K562 (cell line): ENCODE measurements at regions not wholly inside any gene's neighbourhood (a gene's known extent, or its start where the extent isn't known, plus 50 kb on each side); places are given as distances from the start of the nearest gene placed in this dataset.

Experiments used
- ATAC-seq: fragments of 200-7000 bp; cut with Tn5 transposase; 3 replicates; pipeline ENCODE4 v1.9.1; 2020; ENCODE audit warnings: moderate library complexity
- BruUV-seq: library from RNA; stranded (reverse); fragments of 400-500 nt; replicated peaks from 2 replicates; lab custom pipeline; 2021; lab: Mats Ljungman, UMichigan
- CTCF ChIA-PET: fragments of 300-600 bp; formaldehyde crosslinking; extraction: SDS; loops from one replicate; lab custom pipeline; 2021; ENCODE audit warnings: low intra/inter-chr PET ratio; lab: Yijun Ruan, JAX
- POLR2A ChIA-PET: fragments of 300-600, 350-650 bp; sonication (Branson Sonifier 250); formaldehyde crosslinking; extraction: SDS; loops from one replicate; lab custom pipeline; 2021; ENCODE audit warnings: antibody characterized with exemption, inconsistent platforms; lab: Yijun Ruan, JAX
- DNase-seq, 4 experiments: peaks; one replicate each; pipeline versions ENCODE4 v3.0.0 to v3.0.0-alpha.2; 2011 to 2018; ENCODE audit warnings: low spot score in 3 of 4, mixed read lengths in 3 of 4; ENCODE audit errors: extremely low read depth in 1 of 4
- FAIRE-seq: peaks from 2 replicates; lab custom pipeline; 2011; peaks lifted over from hg19 to GRCh38; lab: Jason Lieb, UNC
- H2AFZ ChIP-seq: 2 replicates; pipeline ENCODE4 v1.6.0; 2011; ENCODE audit warnings: low read depth, low read length, control low read depth, inconsistent platforms
- H3K27ac ChIP-seq: fragments of 200-600 bp; 3 replicates; pipeline ENCODE4 v1.8.0; 2011; ENCODE audit warnings: low read depth, mild to moderate bottlenecking, control low read depth, inconsistent platforms, low read length, moderate library complexity, mixed read lengths; ENCODE audit errors: extremely low read depth
- H3K27me3 ChIP-seq, 2 experiments: fragments of 300-600 bp in 1 of 2; 2 replicates in 1 of 2; 3 replicates in 1 of 2; pipeline versions ENCODE4 v1.6.0 to v1.8.0; 2011; ENCODE audit warnings: inconsistent platforms in 2 of 2, low read length in 2 of 2, mild to moderate bottlenecking in 1 of 2, mixed read lengths in 1 of 2, moderate library complexity in 1 of 2; ENCODE audit not compliant: control insufficient read depth in 2 of 2, insufficient read depth in 2 of 2
- H3K36me3 ChIP-seq: fragments of 300-600 bp; 3 replicates; pipeline ENCODE4 v1.8.0; 2011; ENCODE audit warnings: mild to moderate bottlenecking, low read length, inconsistent platforms; ENCODE audit not compliant: control insufficient read depth, insufficient read depth
- H3K4me1 ChIP-seq, 2 experiments: fragments of 200-600 bp in 1 of 2; replicated peaks in 1 of 2; 2 replicates in 1 of 2; 3 replicates in 1 of 2; pipeline versions ENCODE4 v1.5.1 to v1.8.0; 2011; ENCODE audit warnings: inconsistent platforms in 2 of 2, low read length in 2 of 2, mild to moderate bottlenecking in 1 of 2, mixed read lengths in 1 of 2, moderate library complexity in 1 of 2; ENCODE audit not compliant: control insufficient read depth in 2 of 2, insufficient read depth in 2 of 2
- H3K4me2 ChIP-seq: 2 replicates; pipeline ENCODE4 v1.6.1; 2011; ENCODE audit warnings: low read length, control low read depth, inconsistent platforms, mixed read lengths; ENCODE audit not compliant: insufficient read depth
- H3K4me3 ChIP-seq: fragments of 200-600 bp; sonication (generic), shearing (Covaris generic); 2 replicates; pipeline ENCODE4 v1.5.1; 2016; ENCODE audit warnings: control low read depth, inconsistent platforms
- H3K79me2 ChIP-seq: fragments of 200-600 bp; 3 replicates; pipeline ENCODE4 v1.8.0; 2011; ENCODE audit warnings: low read length, inconsistent platforms; ENCODE audit not compliant: control insufficient read depth, insufficient read depth
- H3K9ac ChIP-seq, 2 experiments: 2 replicates each; pipeline versions ENCODE4 v1.6.0 to v1.6.1; 2011; ENCODE audit warnings: low read depth in 2 of 2, low read length in 2 of 2, control low read depth in 1 of 2, inconsistent platforms in 1 of 2, mild to moderate bottlenecking in 1 of 2, mixed read lengths in 1 of 2; ENCODE audit not compliant: insufficient read depth in 1 of 2
- H3K9me1 ChIP-seq: one replicate; pipeline ENCODE4 v1.6.0; 2011; ENCODE audit warnings: inconsistent platforms, mild to moderate bottlenecking, low read length, moderate library complexity; ENCODE audit not compliant: control insufficient read depth, insufficient read depth
- H3K9me3 ChIP-seq: replicated peaks from 2 replicates; pipeline ENCODE4 v1.5.1; 2011; ENCODE audit warnings: low read depth, low read length, inconsistent platforms; ENCODE audit not compliant: control insufficient read depth, insufficient read depth
- H4K20me1 ChIP-seq: replicated peaks from 2 replicates; pipeline ENCODE4 v1.6.1; 2011; ENCODE audit warnings: low read length, inconsistent platforms, mixed read lengths; ENCODE audit not compliant: control insufficient read depth, insufficient read depth
- BDP1 ChIP-seq: IDR thresholded peaks from 3 replicates; pipeline ENCODE4 v1.6.1; 2011; ENCODE audit not compliant: insufficient read length, insufficient read depth
- FOSL1 ChIP-seq: fragments of 200-800 bp; sonication (Bioruptor generic); conservative IDR thresholded peaks from 2 replicates; pipeline ENCODE4 v1.6.1; 2016; ENCODE audit warnings: missing genetic modification characterization, missing compliant biosample characterization
- HDAC1 ChIP-seq, 2 experiments: fragments of 450-650 bp; IDR thresholded peaks; 2 replicates each; pipeline ENCODE4 v1.6.1; 2016 to 2017; ENCODE audit warnings: inconsistent platforms in 1 of 2, mild to moderate bottlenecking in 1 of 2, moderate library complexity in 1 of 2
- JUND ChIP-seq, 2 experiments: IDR thresholded peaks; 2 replicates in 1 of 2; 3 replicates in 1 of 2; pipeline ENCODE4 v1.6.1; 2011; ENCODE audit warnings: borderline replicate concordance in 2 of 2, low read depth in 2 of 2, low read length in 2 of 2, improper control_type of control experiment in 1 of 2, missing biosample characterization in 1 of 2, missing genetic modification characterization in 1 of 2, missing genetic modification reagents in 1 of 2
- KHSRP ChIP-seq: fragments of 450-650 bp; IDR thresholded peaks from 2 replicates; pipeline ENCODE4 v1.6.1; 2017
- MCM5 ChIP-seq: fragments of 450-650 bp; IDR thresholded peaks from 2 replicates; pipeline ENCODE4 v1.6.1; 2016; ENCODE audit warnings: low read depth
- NFE2 ChIP-seq: IDR thresholded peaks from 2 replicates; pipeline ENCODE4 v1.6.1; 2014; ENCODE audit warnings: antibody characterized with exemption, low read depth
- NFXL1 ChIP-seq: fragments of 450-650 bp; formaldehyde crosslinking; IDR thresholded peaks from 2 replicates; pipeline ENCODE4 v1.4.0; 2021; ENCODE audit warnings: mild to moderate bottlenecking
- TOE1 ChIP-seq, 2 experiments: fragments of 450-650 bp in 1 of 2; sonication (generic) in 1 of 2; formaldehyde crosslinking in 1 of 2; IDR thresholded peaks; 2 replicates each; pipeline versions ENCODE4 v1.7.1 to v1.8.0; 2016 to 2022; ENCODE audit warnings: borderline replicate concordance in 2 of 2, mild to moderate bottlenecking in 2 of 2, antibody characterized with exemption in 1 of 2, inconsistent platforms in 1 of 2, low read depth in 1 of 2, missing genetic modification reagents in 1 of 2, moderate library complexity in 1 of 2
- ZC3H11A ChIP-seq: IDR thresholded peaks from 2 replicates; pipeline ENCODE4 v1.6.1; 2012; ENCODE audit warnings: low read depth, low read length, improper control_type of control experiment
- ZFP30 ChIP-seq: fragments of 250-450 bp; sonication (Bioruptor Pico); IDR thresholded peaks from 2 replicates; pipeline ENCODE4 v1.8.0; 2022; ENCODE audit warnings: moderate library complexity, mild to moderate bottlenecking, inconsistent platforms, borderline replicate concordance
- ZKSCAN3 ChIP-seq: fragments of 250-450 bp; sonication (Bioruptor Pico); IDR thresholded peaks from 2 replicates; pipeline ENCODE4 v1.4.0; 2020
- ZNF134 ChIP-seq: fragments of 250-450 bp; sonication (Bioruptor Pico); conservative IDR thresholded peaks from 2 replicates; pipeline ENCODE4 v1.4.0; 2020
- ZNF57 ChIP-seq: fragments of 450-650 bp; formaldehyde crosslinking; IDR thresholded peaks from 2 replicates; pipeline ENCODE4 v1.4.0; 2020; ENCODE audit warnings: mild to moderate bottlenecking, moderate library complexity
- ZNF778 ChIP-seq: fragments of 450-650 bp; formaldehyde crosslinking; IDR thresholded peaks from 2 replicates; pipeline ENCODE4 v1.4.0; 2020; ENCODE audit warnings: mild to moderate bottlenecking, moderate library complexity
- WGBS: fragments of 100-300 bp; shearing (Covaris generic); methylation state at CpG from one replicate; pipeline ENCODE4 v1.1.6; 2016; ENCODE audit warnings: low coverage, mixed read lengths; ENCODE audit not compliant: insufficient coverage; ENCODE audit errors: missing lambda C conversion rate; 5-methylcytosine and 5-hydroxymethylcytosine counted together
- in situ Hi-C: fragments of 300-500 bp; cut with MboI; formaldehyde crosslinking; loops from 4 replicates; pipeline ENCODE4 v1.15.0; 2018; ENCODE audit warnings: inconsistent platforms, mixed read lengths
- intact Hi-C: fragments of 100-400 bp; cut with micrococcal nuclease; formaldehyde crosslinking; loops from 2 replicates; pipeline ENCODE4 v1.14.2; 2022
- TF ChIP-seq, protein P1 (sequence below): fragments of 450-650 bp; IDR thresholded peaks from 2 replicates; pipeline ENCODE4 v1.6.1; 2016
- TF ChIP-seq, protein P2 (sequence below), 2 experiments: fragments of 450-650 bp in 1 of 2; sonication (generic) in 1 of 2; formaldehyde crosslinking in 1 of 2; IDR thresholded peaks in 1 of 2; conservative IDR thresholded peaks in 1 of 2; 2 replicates each; pipeline versions ENCODE4 v1.6.1 to v1.8.1; 2016 to 2023; ENCODE audit warnings: mild to moderate bottlenecking in 2 of 2, moderate library complexity in 2 of 2, inconsistent platforms in 1 of 2, missing genetic modification reagents in 1 of 2

DNA sequence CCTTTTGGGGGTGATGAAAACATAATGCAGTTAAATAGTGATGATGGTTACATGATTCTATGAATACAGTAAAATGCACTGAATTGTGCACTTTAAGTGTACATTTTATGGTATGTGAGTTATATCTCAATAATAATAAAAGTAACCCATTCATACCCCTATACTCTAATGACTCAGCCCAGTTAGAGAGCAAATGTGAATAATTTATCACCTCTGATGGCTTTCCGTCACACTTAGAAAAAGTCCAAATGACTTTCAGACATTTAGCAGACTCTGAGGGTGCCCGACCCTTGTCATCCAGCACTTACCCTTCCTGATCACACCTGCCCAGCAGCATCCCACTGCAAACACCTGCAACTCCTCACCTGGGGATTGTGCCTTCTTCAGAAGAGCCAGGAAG, 148.1 kb upstream of the MAF start (continued):
- no peak for TF ChIP-seq KHSRP
- TF ChIP-seq, protein P1, sequence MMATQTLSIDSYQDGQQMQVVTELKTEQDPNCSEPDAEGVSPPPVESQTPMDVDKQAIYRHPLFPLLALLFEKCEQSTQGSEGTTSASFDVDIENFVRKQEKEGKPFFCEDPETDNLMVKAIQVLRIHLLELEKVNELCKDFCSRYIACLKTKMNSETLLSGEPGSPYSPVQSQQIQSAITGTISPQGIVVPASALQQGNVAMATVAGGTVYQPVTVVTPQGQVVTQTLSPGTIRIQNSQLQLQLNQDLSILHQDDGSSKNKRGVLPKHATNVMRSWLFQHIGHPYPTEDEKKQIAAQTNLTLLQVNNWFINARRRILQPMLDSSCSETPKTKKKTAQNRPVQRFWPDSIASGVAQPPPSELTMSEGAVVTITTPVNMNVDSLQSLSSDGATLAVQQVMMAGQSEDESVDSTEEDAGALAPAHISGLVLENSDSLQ = no peak

DNA sequence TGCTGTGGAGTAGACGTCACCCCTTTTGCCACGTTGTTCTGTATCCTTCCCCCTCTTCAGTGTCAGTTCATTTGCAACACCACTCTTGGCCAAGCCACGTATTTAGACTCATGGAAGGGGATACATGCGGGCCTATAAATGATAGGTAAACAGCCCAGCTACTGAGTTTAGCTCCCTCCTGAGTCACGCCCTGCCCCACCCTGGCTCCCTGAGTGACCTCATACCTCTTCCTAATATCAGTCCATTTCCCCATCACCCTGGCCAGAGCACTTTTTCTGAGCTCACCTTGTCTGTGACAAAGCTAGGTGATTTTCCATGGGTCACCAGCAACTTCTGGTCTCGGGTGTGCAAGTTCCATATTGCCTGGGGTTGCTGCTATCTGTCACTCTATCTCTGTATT, 147.2 kb upstream of the MAF start:
- no peak overlapping the region for H3K4me2 ChIP-seq
- 6% methylated on average over 6 of the region's 6 CpGs for WGBS
- intact Hi-C loops = no loop called here
- no peaks in the 10 kb centered on the region for H3K27me3 ChIP-seq
- in situ Hi-C loops = no loop called here
- ChIA-PET CTCF (no interaction called here), POLR2A (no interaction called here)
- no peaks in the 10 kb centered on the region for H3K9me3 ChIP-seq
- no peaks in the 10 kb centered on the region for H3K79me2 ChIP-seq
- H3K9me1 ChIP-seq = no peaks in the 10 kb centered on the region
- BruUV-seq = no TSS peak
- H3K27ac ChIP-seq = no peak overlapping the region
- H2AFZ ChIP-seq = no peak overlapping the region
- H3K4me3 ChIP-seq = no peak overlapping the region
- H3K36me3 ChIP-seq = no peaks in the 10 kb centered on the region
- TF ChIP-seq TOE1 (IDR thresholded peaks at IDR 0.05; ENCODE audit: borderline replicate concordance) (no peak), TOE1 (CRISPR knock-in tag; IDR thresholded peaks at IDR 0.05; ENCODE audit: borderline replicate concordance, low read depth) (no peak), ZNF57 (CRISPR knock-in tag) (no peak), NFXL1 (no peak), FOSL1 (no peak), MCM5 (no peak), HDAC1 (IDR thresholded peaks at IDR 0.05) (no peak), BDP1 (no peak), JUND (IDR thresholded peaks at IDR 0.05; ENCODE audit: borderline replicate concordance, low read depth, low read length) (no peak), JUND (tag; IDR thresholded peaks at IDR 0.05; ENCODE audit: borderline replicate concordance, low read depth, low read length) (0 out of 3 replicates have a peak, but pooled peaks have one; percentile 15), ZNF134 (CRISPR knock-in tag) (no peak), ZC3H11A (no peak), ZFP30 (CRISPR knock-in tag) (no peak), ZKSCAN3 (CRISPR knock-in tag) (no peak), ZNF778 (CRISPR knock-in tag) (no peak), NFE2 (0 out of 2 replicates have a peak, but pooled peaks have one; percentile 14)
- TF ChIP-seq, protein P2, sequence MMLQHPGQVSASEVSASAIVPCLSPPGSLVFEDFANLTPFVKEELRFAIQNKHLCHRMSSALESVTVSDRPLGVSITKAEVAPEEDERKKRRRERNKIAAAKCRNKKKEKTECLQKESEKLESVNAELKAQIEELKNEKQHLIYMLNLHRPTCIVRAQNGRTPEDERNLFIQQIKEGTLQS (IDR thresholded peaks at IDR 0.05) = peak; percentile 42; the same call in 1 of the 2 replicates
- TF ChIP-seq, protein P2 (CRISPR knock-in tag; conservative IDR thresholded peaks at IDR 0.05) = no peak
- ATAC-seq (no peak; the same call in 2 of the 3 replicates), DNase-seq (no peak), FAIRE-seq (no peak)
- H3K4me1 ChIP-seq = no peaks in the 10 kb centered on the region
- H4K20me1 ChIP-seq = no peaks in the 10 kb centered on the region
- H3K9ac ChIP-seq = no peak overlapping the region
